ENCODE measurements at regions not wholly inside any gene's neighbourhood (a gene's known extent, or its start where the extent isn't known, plus 50 kb on each side); places are given as distances from the start of the nearest gene placed in this dataset.

DNA sequence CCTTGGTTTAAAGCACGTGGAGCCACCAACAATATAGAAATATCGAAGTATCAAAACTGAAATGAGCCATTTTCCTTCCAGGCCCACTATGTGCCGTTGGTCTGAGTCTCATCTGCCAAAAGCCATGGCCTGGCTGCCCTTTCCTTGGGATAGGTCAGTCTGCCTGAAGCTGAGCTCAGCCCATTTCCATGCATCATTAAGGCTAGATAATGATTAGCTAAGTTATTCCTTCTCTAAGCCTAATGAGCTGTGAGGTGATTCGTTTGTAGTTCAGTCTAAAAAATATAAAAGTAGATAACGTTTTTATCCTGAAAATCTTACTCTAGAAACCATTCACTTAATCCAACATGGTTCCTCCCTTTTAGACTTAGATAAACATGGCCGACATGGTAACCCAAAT lies 936.2 kb upstream of the LCORL start:
- DNase-seq (no peak), ATAC-seq (replicated peaks) (no peak)
- no peaks in the 10 kb centered on the region for H3K4me1 Mint-ChIP-seq (ENCODE audit: low read depth in 2 of 2)
- no peaks in the 10 kb centered on the region for H3K36me3 Mint-ChIP-seq (ENCODE audit: insufficient read depth)
- no peak overlapping the region for H3K27ac Mint-ChIP-seq
- H3K9me3 Mint-ChIP-seq: peaks cover 1 to 6% of the 10 kb centered on the region in 2 donors
- no peaks in the 10 kb centered on the region for H3K27me3 Mint-ChIP-seq
- H3K4me3 Mint-ChIP-seq: no peak overlapping the region

DNA sequence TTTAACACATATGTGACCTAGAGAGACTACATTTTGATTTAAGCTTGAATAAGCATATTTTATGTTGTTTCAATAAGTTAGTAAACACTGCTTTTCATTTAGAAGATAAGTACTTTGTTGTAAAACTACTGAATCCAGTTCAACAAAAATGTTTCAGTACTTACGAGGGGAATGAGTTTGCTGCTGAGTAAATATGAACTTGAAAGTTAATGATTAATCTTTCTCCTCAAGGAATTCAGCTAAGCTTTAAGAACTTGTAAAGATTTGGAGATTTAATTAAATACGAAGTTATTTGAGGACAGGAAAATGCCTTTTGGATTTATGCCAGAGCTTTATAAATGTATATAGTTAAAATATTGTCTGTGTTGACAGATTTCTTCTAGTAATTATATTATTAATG lies 933.0 kb upstream of the LCORL start:
- peaks cover 0 to 4% of the 10 kb centered on the region in 2 donors for H3K9me3 Mint-ChIP-seq
- ATAC-seq (replicated peaks): no peak

DNA sequence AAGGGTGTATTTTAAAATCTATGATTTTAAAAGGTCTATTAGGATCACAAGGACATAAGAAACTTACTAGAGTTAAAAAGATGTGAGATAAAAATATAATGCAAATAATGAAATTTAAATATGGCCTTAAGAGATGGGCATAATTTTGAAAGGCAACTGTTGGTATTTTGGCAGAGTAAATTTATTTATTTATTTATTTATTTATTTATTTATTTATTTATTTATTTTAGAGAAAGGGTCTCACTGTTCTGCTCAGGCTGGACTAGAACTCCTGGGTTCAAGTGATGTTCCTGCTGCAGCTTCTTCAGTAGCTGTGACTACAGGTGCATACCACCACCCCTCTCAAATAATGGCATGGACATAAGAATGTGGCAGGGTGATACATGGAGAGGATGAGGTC lies 932.1 kb upstream of the LCORL start:
- Mint-ChIP-seq H3K27ac (no peak overlapping the region), H3K9me3 (peaks cover 0 to 6% of the 10 kb centered on the region in 2 donors), H3K27me3 (no peaks in the 10 kb centered on the region), H3K4me3 (no peak overlapping the region), H3K36me3 (ENCODE audit: insufficient read depth) (no peaks in the 10 kb centered on the region), H3K4me1 (ENCODE audit: low read depth in 2 of 2) (no peaks in the 10 kb centered on the region)
- DNase-seq (no peak), ATAC-seq (replicated peaks) (no peak)

More for the DNA sequence above, 933.0 kb upstream of the LCORL start:
- no peaks in the 10 kb centered on the region for H3K27me3 Mint-ChIP-seq
- no peak overlapping the region for H3K4me3 Mint-ChIP-seq
- no peak overlapping the region for H3K27ac Mint-ChIP-seq
- no peaks in the 10 kb centered on the region for H3K4me1 Mint-ChIP-seq (ENCODE audit: low read depth in 2 of 2)
- DNase-seq: no peak
- H3K36me3 Mint-ChIP-seq (ENCODE audit: insufficient read depth): no peaks in the 10 kb centered on the region

DNA sequence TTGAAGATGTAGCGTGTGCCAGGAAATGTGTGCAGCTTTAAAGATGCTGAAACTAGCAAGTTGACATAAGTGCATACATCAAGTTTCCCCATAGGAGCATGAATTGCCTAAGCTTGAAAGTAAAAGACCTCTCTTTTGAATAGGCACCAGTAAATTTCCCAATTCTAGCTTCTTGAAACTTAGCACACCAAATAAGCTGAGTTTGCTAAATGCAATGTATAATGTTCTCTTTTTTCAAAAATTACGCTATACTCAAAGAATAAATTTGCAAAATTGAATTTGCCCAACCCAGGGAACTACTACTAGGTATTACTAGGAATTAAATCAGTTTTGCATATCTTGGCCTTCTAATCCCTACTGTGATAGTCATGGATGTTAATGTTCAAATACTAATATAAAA lies 923.9 kb upstream of the LCORL start:
- H3K4me1 Mint-ChIP-seq (ENCODE audit: low read depth in 2 of 2): no peaks in the 10 kb centered on the region
- DNase-seq: no peak
- H3K36me3 Mint-ChIP-seq (ENCODE audit: insufficient read depth): no peaks in the 10 kb centered on the region
- peaks cover 0 to 10% of the 10 kb centered on the region in 2 donors for H3K9me3 Mint-ChIP-seq
- ATAC-seq (replicated peaks): no peak
- no peak overlapping the region for H3K4me3 Mint-ChIP-seq
- H3K27me3 Mint-ChIP-seq: no peaks in the 10 kb centered on the region
- H3K27ac Mint-ChIP-seq: no peak overlapping the region

DNA sequence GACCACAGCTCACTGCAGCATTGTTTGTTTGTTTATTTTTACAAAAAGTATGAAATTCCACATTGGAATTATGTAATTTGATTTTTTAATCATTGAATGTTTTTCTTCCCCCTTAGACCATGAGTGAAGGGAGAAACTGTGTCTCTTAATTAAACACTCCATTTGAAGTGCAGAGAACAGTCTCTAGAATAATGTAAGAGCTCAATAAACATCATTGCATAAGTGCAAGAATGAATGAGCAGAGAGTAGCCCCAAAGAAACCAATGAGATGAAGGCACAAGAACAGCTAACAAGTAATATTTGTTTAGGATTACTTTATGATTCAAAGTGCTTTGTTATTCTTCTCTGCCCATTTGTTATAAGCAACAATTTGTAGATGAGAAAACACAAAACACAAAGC lies 921.3 kb upstream of the LCORL start:
- DNase-seq: no peak
- Mint-ChIP-seq H3K9me3 (peaks cover 8 to 14% of the 10 kb centered on the region in 2 donors), H3K27me3 (no peaks in the 10 kb centered on the region), H3K4me3 (no peak overlapping the region), H3K27ac (no peak overlapping the region), H3K36me3 (ENCODE audit: insufficient read depth) (no peaks in the 10 kb centered on the region), H3K4me1 (ENCODE audit: low read depth in 2 of 2) (no peaks in the 10 kb centered on the region)
- no peak for ATAC-seq (replicated peaks)

DNA sequence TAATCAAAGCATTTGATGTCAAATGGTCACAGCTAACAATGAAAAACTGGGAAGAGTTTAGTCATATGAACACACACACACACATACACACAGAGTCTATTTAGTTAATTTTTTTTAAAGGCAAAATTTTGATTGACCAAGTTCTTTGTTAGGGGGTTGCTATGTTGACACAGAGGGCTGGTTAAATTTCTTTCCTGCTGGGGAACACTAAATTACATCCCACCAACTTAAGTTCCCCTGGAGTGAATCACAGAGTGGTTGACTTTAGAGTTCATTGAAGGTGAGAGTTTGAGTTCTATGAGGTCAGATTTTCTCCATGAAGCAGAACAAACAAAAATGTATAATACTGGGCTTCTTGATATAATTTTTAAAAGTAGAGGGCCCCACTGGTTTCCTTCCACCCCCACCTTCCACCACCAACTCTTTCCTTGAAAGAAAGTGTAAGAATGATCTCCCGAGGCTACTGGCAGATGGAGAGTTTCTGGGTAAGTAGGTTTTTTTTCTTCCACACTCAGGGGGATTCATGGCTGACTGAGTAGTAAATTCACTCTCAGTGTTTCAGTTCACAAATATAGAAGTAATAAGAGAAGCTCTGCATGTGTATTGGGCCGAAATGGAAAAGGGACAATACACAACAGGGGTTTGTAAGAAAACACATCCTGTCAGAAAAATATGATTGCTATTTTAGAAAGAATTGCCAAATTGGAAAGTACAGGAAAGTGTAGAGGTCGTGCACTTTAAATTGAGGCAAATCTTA lies 917.0 kb upstream of the LCORL start:
- Mint-ChIP-seq H3K27ac (no peak overlapping the region), H3K4me3 (no peak overlapping the region), H3K36me3 (ENCODE audit: insufficient read depth) (no peaks in the 10 kb centered on the region), H3K27me3 (no peaks in the 10 kb centered on the region), H3K9me3 (peaks cover 14 to 34% of the 10 kb centered on the region in 2 donors), H3K4me1 (ENCODE audit: low read depth in 2 of 2) (no peaks in the 10 kb centered on the region)
- ATAC-seq (replicated peaks) (no peak), DNase-seq (no peak)

DNA sequence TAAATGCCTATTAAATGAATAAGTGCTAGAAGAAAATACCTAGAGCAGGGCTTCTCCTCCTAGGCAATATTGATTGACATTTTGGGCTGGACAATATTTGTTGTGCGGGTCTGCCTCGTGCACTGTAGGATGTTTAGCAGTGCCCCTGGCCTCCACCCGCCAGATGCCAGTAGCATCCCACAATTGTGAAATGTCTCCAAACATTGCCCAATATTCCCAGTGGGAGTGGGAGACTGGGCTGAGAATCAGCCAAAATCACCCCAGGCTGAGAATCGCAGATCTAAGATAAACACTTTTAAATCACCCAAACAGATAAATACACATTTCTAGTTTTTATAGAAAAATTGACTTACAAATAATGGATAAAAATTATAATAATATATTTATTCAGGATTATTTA lies 916.2 kb upstream of the LCORL start:
- peaks cover 17 to 35% of the 10 kb centered on the region in 2 donors for H3K9me3 Mint-ChIP-seq
- H3K4me1 Mint-ChIP-seq (ENCODE audit: low read depth in 2 of 2): no peaks in the 10 kb centered on the region
- H3K4me3 Mint-ChIP-seq: no peak overlapping the region
- ATAC-seq (replicated peaks) (no peak), DNase-seq (no peak)
- no peak overlapping the region for H3K27ac Mint-ChIP-seq
- no peaks in the 10 kb centered on the region for H3K27me3 Mint-ChIP-seq
- no peaks in the 10 kb centered on the region for H3K36me3 Mint-ChIP-seq (ENCODE audit: insufficient read depth)

DNA sequence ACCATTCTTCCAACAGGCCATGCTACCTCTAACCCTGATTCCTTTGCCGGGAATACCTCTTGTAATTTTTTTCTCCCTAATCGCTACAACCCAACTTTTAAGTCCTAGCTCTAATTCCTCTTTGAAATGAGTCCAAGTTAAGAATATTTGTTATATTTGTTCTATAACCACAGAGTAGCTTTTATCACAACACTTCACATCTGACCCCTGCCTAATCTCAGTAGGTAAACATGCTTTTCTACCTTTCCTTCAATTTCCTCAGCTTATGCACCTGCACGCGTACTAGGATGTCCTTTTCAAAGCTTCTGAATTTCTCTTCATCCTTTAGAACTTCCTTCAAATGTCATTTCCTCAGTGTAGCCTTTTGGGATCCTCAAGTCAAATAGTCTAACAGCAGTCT lies 915.5 kb upstream of the LCORL start:
- no peaks in the 10 kb centered on the region for H3K36me3 Mint-ChIP-seq (ENCODE audit: insufficient read depth)
- H3K27ac Mint-ChIP-seq: no peak overlapping the region
- ATAC-seq (replicated peaks): no peak
- no peaks in the 10 kb centered on the region for H3K4me1 Mint-ChIP-seq (ENCODE audit: low read depth in 2 of 2)
- no peaks in the 10 kb centered on the region for H3K27me3 Mint-ChIP-seq
- no peak for DNase-seq
- H3K9me3 Mint-ChIP-seq: peaks cover 17 to 35% of the 10 kb centered on the region in 2 donors
- H3K4me3 Mint-ChIP-seq: no peak overlapping the region

DNA sequence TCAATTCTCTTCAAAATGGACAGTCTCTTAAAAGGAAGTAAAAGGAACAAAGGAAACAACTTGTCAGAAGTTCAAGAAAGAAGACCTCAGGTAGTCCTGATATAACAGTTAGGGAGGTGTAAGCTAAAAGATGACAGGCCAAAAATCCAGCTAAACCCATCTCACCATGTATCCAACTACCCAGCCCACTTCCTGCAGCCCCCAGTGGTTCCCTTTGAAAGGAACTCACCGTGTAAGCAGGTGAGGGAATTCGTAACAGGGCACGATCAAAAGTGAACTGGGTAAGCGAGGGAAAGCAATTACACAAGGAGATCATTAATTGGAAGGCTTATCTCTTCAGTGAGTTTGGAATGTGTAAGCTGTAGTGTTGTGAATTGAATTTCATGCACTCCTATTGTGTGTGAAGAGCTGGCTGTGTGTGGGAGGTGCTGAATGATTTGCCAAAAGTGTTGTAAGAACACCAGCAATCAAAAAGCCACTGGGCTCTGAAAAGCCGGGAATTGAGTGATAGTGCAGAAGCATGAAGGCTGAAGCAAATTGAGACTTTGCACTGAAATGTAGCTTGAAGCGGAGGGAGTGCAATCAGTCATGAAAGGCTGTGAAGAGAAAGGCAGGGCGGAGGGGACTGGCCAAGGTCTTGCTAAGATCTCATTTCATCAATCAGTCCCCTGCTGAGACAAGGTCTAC lies 914.2 kb upstream of the LCORL start:
- Mint-ChIP-seq H3K36me3 (ENCODE audit: insufficient read depth) (no peaks in the 10 kb centered on the region), H3K9me3 (peaks cover 17 to 35% of the 10 kb centered on the region in 2 donors), H3K4me1 (ENCODE audit: low read depth in 2 of 2) (no peaks in the 10 kb centered on the region), H3K27me3 (no peaks in the 10 kb centered on the region), H3K4me3 (no peak overlapping the region), H3K27ac (no peak overlapping the region)
- ATAC-seq (replicated peaks) (no peak), DNase-seq (no peak)

DNA sequence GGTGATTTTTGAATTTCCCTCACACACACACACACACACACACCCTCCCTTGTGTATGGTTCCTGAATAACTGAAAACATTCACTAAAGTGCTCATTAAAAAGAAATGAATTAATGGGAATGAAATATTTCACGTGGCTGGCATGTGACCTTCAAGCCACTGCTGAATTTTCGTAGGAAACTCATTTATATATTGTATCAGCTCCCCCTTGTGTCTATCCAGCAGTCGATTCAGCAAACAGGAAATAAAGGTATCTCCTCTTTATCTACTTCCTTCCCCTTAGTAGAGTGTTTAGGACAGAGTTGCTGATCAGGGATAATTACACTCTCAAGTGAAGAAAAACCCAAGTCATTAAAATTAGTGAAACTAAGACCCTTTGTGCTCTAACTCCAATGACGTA lies 912.6 kb upstream of the LCORL start:
- no peak overlapping the region for H3K4me3 Mint-ChIP-seq
- no peaks in the 10 kb centered on the region for H3K27me3 Mint-ChIP-seq
- DNase-seq: no peak
- no peaks in the 10 kb centered on the region for H3K36me3 Mint-ChIP-seq (ENCODE audit: insufficient read depth)
- no peak for ATAC-seq (replicated peaks)
- no peak overlapping the region for H3K27ac Mint-ChIP-seq
- H3K9me3 Mint-ChIP-seq: peaks cover 14 to 27% of the 10 kb centered on the region in 2 donors
- H3K4me1 Mint-ChIP-seq (ENCODE audit: low read depth in 2 of 2): no peaks in the 10 kb centered on the region

DNA sequence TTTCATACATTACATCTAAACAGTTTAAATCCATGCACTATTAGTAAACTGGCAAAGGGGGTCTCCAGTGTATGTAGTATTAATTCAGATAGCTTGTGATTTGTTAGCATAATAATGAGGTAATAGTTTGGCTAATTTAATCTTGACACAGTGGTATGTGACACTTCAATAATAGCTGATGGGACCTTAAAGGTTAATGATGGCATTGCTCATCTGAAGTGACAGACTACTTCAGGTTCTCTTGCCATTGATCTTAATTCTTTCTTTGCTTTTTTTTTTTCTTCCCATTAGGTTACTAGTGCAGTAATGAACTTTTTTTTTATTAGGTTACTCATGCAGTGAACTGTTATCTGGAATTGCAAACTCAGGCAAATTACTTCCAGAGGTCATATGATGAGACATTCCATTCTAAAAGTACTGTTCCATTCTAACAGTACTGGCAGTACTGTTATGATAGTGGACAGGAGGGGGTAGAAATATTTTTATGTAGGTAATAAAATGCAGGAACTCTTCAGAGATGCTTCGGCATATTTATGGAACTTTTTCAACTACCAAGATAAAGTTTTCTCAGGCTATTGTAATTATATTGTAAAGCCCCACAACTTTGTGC lies 911.3 kb upstream of the LCORL start:
- ATAC-seq (replicated peaks): no peak
- no peak for DNase-seq
- Mint-ChIP-seq H3K4me3 (no peak overlapping the region), H3K27ac (no peak overlapping the region), H3K36me3 (ENCODE audit: insufficient read depth) (no peaks in the 10 kb centered on the region), H3K27me3 (no peaks in the 10 kb centered on the region), H3K9me3 (peaks cover 10 to 27% of the 10 kb centered on the region in 2 donors), H3K4me1 (ENCODE audit: low read depth in 2 of 2) (no peaks in the 10 kb centered on the region)

DNA sequence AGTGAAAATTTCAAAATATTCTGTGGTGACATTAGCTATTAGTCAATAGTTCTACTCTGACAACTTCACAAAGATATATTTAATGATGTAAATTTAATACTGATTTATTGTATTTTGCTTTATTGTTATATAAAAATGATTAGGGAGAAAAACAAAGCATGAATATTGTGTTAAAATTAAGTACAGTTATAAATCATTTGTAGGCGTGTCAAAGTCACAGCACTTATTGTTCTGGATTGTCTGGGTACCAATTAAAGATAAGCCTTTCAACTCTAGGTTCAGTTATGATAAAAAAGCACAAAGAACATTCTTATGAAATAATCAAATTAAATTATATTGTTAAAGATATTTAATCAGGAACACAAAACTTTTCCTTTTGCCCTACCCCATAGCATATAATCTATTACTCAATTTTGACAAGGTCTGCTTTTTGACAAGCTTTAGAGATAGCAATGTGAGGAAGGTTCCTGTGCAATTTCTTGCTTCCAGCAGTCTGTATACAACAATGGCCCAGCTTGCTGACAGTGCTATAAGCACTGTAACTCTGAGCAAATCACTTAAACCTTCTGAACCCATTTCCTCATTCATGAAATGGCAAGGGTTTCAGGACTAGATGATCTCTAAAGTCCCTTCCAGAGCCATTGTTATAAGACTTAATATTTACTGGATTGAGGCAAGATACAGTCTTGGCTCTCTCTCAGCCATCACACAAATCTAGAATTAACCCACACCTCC lies 910.3 kb upstream of the LCORL start:
- ATAC-seq (replicated peaks): no peak
- Mint-ChIP-seq H3K36me3 (ENCODE audit: insufficient read depth) (no peaks in the 10 kb centered on the region), H3K27me3 (no peaks in the 10 kb centered on the region), H3K9me3 (peaks cover 10 to 20% of the 10 kb centered on the region in 2 donors), H3K27ac (no peak overlapping the region), H3K4me3 (no peak overlapping the region), H3K4me1 (ENCODE audit: low read depth in 2 of 2) (no peaks in the 10 kb centered on the region)
- no peak for DNase-seq

DNA sequence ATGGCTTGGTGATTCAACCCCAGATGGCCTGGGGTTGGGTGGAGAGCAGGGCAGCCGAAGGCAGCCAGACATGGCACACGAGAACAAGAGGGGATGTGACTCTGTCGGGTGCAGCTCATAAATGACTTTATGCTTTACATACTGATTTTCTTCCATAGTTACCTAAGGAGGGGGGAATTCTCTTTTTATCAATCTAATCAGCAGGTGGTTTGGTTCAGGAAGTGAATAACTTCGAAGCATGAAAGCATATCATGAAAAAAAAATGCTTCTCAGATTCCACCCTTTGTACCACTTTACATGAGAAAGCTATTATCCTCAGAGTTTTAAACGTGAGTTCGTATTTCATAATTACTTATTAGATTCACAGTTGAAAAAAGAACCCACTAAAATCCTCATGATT lies 908.9 kb upstream of the LCORL start:
- no peak for DNase-seq
- Mint-ChIP-seq H3K27me3 (no peaks in the 10 kb centered on the region), H3K9me3 (peaks cover 6 to 8% of the 10 kb centered on the region in 2 donors), H3K36me3 (ENCODE audit: insufficient read depth) (no peaks in the 10 kb centered on the region), H3K27ac (no peak overlapping the region), H3K4me1 (ENCODE audit: low read depth in 2 of 2) (no peaks in the 10 kb centered on the region), H3K4me3 (no peak overlapping the region)
- ATAC-seq (replicated peaks): no peak

Measured in effector memory CD8-positive, alpha-beta T cell (primary cell).